C4-2B (cell line): ENCODE measurements at regions not wholly inside any gene's neighbourhood (a gene's known extent, or its start where the extent isn't known, plus 50 kb on each side); places are given as distances from the start of the nearest gene placed in this dataset.

Experiments
- CTCF ChIP-seq: fragments of 450-650 bp; conservative IDR thresholded peaks from 2 replicates; pipeline ENCODE4 v1.5.1; 2017; ENCODE audit warnings: mild to moderate bottlenecking
- ZFX ChIP-seq: fragments of 450-650 bp; IDR thresholded peaks from 2 replicates; pipeline ENCODE4 v1.6.1; 2017

GRCh38 chr5:86124333-86124732, 493.4 kb upstream of the COX7C start:
- no peak for TF ChIP-seq CTCF
- TF ChIP-seq ZFX: no peak
